ENCODE measurements at regions not wholly inside any gene's neighbourhood (a gene's known extent, or its start where the extent isn't known, plus 50 kb on each side); places are given as distances from the start of the nearest gene placed in this dataset.
"Not testable (repeated sequence)": the region's sequence is repeated elsewhere in the genome, so short reads cannot be mapped to it uniquely, and the experiment has no call there.

DNA sequence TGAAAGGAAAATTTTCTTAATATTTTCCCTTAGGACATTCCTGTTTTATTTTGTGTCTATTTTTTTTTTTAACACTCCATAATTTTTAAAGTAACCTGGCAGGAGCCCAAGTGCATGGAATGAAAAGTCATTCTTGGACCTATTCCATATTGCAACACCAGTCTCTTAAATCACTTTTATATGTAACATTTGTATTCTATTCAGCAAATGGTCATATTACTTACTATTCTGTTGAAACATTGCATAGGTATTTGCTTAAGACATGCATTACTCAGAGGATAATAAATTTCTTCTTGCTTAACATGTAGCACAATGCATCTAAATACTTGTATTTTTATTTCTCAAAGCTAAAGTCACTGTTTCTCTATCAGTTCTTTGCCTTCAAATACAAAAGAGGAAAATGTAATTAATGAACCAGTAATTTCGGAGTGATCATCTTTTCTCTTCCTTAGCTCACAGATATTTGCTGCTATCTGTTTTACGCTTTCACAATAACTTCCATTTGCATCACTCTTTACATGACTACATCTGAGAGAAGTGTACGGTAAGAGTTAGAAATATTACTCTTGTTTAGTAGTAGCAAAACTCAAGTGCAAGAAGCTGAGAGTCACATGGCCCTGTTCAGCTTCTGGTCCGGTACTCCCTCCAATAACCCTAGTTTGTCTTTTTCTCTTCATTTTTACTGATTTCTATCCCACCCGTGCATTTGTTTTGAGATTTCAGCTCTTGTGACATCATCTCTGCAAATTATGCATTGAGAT is 394.8 kb downstream of the USP25 start:
- no peak for DNase-seq

DNA sequence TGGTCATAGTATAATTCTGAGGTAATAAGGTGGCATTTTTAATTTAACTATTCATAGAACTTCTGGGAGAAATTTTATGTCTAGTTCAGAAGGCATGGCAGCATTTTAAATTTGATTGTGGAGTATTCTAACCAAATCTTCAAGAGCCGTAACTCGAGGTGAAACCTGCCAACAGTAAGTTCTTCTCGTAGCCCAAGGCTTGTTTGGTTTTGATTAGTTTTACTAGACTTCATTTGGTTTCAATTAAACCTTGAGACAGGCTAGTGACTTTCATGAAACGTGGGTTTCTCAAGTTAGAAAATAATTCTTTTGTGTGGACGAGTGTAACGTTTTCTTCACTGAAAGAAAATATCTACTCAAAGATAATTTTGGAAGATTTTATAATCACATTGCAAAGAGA is 395.5 kb downstream of the USP25 start:
- DNase-seq = no peak

DNA sequence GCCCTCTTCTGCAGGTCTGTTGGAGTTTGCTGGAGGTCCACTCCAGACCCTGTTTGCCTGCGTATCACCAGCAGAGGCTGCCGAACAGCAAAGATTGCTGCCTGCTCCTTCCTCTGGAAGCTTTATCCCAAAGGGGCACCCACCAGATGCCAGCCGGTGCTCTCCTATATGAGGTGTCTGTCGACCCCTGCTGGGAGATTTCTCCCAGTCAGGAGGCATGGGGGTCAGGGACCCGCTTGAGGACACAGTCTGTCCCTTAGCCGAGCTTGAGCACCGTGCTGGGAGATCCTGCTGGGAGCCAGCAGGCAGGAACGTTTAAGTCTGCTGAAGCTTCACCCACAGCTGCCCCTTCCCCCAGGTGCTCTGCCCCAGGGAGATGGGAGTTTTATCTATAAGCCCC is 402.7 kb downstream of the USP25 start:
- DNase-seq = not testable (repeated sequence)

DNA sequence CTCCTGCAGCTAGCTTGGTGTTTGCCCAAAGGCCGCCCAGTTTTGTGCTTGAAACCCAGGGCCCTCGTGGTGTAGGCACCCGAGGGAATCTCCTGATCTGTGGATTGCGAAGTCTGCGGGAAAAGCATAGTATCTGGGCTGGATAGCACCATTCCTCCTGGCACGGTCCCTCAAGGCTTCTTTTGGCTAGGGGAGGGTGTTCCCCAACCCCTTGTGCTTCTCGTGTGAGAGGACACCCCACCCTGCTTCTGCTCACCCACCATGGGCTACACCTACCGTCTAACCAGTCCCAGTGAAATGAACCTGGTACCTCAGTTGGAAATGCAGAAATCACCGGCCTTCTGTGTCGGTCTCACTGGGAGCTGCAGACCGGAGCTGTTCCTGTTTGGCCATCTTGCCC is 403.5 kb downstream of the USP25 start:
- no peak for DNase-seq

DNA sequence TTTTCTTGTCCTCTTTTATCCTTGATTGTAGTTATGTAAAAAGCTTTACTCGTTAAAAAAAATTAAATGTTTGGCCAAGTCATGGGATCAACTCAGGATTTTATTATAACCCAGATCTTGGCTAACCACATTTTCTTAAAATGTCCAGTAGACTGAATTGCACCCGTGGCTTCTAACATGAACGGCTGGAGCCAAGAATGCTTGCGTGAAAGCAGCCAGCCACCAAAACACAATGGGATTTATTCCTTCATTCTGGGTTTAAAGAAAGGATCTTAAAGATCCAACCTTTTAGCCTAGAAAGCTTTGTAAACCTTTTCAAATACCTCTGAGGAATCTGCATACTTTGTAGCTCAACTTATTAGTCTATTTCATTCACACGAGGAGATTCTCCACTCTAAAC is 404.4 kb downstream of the USP25 start:
- DNase-seq = no peak

DNA sequence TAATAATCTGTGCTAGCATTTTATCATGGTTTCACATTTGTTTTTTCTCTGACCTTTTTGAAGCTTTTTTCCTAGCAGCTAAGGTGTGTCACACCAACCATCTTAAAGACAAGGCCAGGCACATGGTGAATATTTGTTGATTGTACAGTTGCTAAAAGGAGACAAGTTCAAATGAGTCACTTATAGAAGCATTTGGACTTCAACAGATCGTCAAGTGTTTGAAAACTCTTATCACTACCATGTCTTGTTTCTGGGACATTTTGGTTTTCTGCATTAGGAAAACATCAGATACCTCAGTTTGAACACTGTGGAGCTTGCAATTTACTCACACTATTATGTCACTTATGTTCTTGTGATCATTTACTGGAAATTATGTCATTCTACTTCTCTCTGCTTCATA is 407.3 kb downstream of the USP25 start:
- DNase-seq = no peak

DNA sequence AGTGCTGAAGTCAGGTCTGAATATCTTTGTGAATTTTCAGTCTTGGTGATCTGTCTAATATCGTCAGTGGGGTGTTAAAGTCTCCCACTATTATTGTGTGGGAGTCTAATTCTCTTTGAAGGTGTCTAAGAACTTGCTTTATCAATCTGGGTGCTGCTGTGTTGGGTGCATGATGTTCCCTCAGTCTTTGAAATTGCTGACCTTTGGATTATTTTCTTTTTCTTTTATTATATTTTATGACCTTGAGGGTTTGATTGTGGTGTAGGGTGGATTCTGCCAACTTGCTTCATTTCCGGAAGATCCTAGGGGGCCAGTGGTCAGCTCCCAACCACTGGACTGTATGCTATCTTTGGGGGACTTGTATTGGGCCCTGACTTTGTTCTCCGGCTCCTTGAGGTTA is 415.3 kb downstream of the USP25 start:
- DNase-seq = no peak

DNA sequence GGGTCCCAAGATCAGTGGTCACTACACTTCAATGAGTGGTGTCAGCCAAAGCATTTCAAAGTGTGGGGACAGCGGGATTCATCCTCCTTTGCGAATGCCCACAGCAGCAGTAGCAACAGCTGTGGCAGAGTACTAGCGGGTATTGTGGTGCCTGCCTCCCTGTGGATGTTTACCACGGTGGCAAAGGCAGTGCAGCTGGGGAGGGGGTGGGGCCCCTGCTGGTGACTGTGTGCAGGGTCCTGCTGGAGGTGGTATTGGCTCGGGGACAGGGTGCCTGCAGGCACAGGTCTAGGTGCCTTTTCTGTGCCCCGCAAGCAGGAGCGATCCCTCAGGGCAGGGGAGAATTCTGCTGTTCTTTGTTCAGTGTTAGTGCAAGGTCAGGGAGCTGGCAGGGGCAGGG is 415.7 kb downstream of the USP25 start:
- no peak for DNase-seq

DNA sequence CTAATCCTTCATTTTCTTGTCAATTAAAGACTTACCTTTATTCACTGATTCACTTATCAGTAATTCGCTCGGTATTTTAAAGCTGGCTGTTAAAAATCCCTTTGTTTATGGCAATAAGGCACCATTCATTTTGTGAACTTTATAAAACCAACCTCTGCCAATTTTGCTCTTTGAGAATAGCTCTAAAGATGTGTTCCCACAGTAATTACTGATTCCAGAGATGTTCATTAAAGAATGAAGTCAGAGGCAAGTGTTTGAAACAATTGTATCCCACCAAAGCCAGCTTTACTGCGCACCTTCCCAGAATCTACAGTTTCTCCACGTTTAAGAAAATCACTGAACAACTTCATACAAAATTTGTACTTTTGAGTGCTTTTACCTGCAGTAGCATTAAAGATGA is 424.5 kb downstream of the USP25 start:
- no peak for DNase-seq

DNA sequence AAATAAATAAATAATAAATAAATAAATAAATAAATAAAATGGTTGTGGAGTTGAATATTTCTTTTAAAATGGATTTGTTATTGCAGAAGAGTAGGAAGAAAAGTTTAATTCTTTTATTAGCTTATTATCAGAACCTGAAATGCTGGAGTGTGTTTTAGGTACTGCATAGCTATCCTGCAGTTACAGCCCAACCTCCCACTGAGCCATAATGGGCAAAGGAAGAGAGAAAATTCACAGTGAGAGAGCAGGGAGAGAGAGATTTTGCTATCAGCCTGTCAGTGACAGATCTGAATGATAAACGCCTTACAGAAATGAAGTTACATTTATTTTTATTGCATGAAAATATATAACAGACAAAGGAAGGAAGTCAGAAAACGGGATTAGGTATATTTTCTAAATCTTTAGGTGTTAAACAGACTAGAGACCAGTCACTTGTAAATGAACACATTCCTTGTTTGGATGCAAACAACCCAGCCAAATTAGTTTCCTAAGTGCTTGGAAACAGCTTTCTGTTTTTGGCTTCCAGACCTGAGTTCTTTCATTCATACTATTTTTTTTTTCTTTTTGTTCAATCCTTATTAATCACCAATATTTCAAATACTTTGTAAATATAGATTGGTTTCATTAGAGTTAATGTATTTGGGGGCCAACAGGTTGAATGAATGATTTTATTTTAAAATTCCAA is 425.3 kb downstream of the USP25 start:
- no peak for DNase-seq

DNA sequence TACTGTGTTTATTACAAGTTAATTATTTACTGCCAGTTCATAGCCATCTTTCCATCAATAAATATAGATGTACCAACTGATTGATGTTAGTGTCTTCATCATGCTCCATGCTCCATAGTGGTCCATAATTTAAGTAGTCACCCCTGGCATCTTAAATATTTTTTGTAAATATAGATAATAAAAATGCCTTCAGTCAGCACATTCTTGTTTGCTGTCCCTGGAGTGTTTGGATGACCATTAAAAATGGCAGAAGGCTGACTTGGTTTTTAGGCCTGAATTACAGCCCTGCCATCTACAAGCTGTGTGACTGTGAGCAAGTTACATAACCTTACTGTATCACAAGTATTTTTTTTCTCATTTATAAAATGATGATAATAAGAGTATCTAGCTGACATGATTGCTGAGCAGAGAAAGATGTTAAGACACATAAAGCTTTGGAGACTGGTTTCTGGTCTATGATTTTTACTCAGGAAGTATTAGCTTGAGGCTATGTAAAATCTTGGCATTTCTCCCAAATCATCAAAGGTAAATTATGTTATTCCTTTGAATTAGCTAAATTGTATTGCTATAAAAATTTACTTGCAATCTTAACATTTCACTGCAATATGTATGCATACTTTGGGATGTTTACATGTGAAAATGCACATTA is 427.2 kb downstream of the USP25 start:
- no peak for DNase-seq

DNA sequence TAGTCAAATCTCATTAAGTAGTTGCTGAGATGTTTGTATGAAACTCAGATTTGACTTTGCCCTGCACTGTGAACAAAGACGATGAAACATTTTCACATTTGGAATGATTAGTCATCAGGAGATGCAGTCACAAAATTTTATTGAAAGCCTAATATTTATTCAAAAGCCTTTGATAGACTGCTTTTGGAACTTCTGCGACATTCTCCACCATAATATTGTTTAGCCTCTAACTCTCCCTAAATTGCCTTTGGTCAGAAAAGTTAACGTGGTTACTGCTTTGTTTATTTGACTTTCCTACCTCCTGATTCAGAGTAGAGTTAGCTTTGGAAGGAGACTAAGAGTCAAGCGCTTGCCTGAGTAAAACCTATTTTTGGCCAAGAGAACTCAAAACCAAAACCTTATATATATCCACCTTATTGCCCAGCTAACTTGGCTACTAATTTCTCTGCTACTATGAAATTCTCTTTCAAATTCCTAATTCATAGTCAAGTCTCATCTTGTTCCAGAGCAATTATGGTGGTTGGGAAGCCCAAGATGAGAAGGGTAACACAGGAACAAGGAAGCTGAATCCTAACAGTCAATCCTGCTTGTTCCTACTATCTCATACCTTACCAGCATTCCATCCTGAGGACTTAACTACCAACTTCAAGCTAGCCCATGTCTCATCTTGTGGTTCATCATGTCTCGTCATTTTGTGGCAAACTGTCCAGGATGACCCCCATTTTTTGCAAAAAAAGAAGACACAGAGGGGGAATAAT is 429.6 kb downstream of the USP25 start:
- DNase-seq = no peak

DNA sequence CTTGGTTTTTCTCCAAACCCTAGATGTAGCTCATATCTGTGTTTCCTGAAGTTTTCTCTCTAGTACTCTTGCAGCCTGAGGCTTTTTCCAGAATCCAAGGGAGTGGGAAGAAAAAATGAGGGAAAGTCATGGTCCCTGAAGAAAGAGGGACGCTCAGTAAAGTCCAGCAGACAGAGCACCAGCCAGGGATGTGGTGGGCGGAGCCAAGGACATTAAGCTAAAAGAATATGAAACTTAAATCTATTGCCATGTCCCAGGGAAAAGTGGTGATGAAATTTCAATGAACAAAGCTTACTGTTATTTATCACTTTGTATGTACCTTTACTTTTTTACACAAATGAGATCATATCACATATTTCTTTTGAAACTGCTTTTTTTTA is 430.2 kb downstream of the USP25 start:
- no peak for DNase-seq

DNA sequence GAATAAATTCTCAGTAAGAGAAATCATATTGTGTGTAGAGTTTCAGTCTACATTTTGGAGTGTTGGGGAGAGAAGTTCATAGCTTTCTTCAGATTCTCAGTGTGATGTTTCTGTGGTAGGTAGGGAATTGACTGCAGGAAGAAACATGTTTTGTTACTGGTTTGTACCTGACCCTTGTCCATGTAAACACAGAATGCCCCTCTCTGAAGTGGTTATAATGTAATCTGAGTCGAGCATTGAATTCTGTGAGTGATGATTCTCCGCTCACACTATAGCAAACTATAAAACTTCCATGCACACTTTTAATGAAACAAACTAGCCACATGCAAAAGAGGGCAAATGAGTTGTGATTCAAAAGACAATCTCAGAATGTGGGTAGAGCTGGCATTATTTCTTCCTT is 433.2 kb downstream of the USP25 start:
- no peak for DNase-seq

DNA sequence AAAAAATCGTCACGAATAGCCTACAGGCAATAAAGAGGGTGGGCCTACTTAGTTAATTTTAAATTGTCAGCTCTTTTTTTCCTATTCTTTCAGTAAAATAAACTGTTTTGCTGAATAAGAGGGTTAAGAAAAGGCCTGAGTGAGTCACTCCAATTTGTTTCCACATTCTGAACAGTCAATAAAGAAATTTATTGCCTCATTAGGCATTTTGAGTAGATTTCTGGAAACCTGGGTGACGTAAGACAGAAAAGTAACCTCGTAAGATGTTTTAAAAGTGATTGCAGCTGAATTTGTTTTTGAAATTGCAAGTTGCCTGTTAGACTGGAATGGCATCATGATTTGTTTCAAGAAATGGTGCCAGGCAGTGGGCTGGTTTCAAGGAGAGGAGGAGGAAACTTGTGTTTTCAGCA is 439.3 kb downstream of the USP25 start:
- DNase-seq = no peak

DNA sequence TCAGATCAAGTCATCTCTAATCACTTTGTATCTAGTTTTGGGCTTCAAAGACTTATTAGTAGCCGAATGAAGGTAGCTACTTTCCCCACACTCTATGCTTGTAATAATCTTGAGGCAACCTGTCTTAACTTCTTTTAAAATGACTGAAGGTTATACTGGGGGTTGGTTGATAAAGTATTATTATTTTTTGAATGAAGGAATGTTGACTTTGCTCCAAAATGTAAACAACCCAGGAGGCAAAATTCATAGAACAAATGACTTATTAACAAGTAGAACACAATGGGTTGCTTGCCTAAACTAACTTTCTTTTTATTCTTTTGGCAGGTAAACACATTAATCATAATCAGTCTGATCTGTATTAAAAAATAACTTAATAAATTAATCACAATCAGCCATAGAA is 440.0 kb downstream of the USP25 start:
- DNase-seq = no peak

DNA sequence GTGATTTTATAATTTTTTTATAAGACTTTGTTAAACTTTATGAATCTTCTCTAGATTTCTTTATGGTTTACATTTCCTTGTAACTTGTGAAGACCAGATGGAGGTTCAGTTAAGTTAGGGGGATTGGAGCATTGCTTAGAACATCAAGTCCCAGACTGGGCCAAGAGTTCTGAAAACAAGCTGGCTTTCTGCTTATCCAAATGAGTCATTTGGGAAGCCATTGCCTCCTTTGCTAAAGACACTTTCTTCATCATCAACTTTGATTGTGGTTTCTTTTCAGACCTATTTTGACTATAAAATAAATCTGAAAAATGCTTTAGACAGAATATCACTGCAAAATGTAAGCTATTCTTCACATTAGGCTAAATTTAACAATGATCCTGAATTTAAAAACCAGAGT is 446.8 kb downstream of the USP25 start:
- DNase-seq = no peak

DNA sequence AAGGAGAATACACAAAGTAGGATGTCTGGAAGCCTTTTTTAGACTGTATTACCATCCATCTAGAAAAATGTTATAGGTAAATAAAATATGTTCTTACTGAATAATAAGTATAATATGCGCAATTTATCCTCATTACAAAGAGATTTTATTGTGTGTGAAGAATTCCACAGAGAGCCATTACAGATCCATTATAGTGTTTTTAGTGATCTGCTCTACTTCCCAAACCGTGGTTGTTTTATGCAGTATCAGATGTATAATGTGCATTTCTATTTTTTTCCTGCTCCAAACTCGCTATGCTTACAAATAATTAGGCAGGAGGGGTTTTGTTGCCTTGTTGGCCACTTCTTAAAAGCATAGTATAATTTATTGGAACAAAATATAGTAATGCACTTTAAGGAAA is 447.8 kb downstream of the USP25 start:
- no peak for DNase-seq

DNA sequence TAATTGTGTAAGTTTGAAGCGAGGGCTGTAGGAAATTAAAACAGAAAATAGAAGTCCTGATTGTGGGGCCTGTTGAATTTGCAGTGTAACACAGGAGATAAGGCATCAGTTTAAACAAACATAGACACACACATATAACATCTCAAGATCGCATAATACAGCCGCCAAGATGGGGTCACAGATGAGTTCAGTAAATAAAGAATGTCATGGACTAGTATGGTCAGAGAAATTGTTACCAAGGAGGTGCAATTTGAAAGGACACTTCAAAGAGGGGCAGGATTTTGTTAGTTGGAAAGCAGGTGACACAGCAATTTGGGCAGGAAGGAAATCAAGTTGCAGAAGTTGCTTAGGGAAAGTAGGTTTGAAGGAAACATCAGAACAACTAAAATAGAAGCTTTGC is 450.0 kb downstream of the USP25 start:
- DNase-seq = no peak

DNA sequence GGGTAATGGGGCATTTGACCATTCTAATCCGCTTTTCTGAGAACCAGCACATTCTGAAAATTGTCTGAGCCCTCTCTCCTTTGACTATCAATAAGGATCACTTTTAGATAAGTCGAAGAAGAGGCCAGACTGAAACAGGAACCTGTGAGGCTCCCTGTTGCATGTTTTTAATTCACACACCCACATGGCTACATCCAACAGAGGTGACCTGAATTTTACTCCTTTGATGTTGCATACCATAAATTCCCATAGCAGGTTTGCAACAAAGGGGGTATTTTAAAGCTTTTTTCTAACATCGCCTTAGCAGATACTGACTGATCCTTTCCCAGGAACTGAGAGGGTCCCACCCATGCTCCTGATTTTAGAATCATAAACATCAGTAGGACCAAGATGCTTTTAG is 450.8 kb downstream of the USP25 start:
- no peak for DNase-seq

DNA sequence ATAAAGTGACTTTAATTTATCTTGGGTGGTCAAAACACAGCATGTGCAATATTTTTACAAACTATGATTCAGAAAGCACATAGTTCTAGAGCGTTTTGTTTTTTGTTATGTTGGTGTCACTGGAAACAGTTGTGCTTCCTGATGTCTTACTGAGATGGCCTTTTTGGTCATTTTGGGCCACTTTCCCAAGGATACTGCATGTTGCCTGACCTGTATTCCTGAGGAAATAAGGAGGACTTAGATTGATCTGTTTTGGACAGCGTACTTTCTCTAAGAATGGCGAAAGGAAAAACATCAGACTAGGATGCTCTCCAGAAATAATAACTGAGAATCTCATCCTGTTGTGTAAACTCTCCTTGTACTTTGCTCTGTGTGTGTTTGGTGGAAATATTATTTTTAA is 451.2 kb downstream of the USP25 start:
- DNase-seq = no peak

DNA sequence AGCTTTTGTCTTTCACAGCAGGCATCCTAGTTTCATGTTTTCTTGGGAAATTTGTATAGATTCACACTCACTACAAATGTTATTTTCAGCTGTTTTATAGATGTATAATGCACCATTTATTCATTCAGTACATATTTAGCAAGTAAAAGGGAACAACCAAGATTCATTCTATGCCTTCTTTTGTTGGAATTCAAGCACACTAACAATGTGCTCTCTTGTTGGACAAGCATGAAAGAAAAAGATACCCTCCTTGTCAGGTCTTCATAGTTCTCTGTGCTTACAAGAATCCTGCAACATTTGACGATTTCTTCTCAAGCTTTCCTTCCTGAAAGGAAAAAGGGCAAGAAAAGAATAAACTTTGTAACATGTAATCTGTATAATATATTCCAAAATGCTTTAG is 456.0 kb downstream of the USP25 start:
- no peak for DNase-seq

DNA sequence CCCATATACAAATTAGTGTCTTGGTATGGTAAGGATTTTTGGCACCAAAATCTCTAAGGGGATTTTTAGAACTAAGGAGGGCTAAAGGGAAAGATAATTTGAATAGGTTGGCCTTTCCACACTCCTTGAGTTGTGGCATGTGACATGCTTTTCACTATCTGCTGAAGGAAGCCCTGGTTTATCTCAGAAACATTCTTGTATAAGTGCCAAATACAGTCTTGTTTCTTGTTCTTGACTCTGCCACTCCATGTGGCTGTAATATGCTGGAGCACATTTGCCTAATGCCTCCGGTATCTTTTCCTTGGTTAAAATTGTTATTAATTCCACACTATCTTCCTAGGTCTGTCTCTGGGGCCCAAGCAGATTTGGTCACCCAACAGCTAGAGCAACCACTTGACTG is 457.0 kb downstream of the USP25 start:
- no peak for DNase-seq

All from GOT3 (cell line).